G401.6 (cell line): ENCODE measurements at regions not wholly inside any gene's neighbourhood (a gene's known extent, or its start where the extent isn't known, plus 50 kb on each side); places are given as distances from the start of the nearest gene placed in this dataset.
"Not testable (repeated sequence)": the region's sequence is repeated elsewhere in the genome, so short reads cannot be mapped to it uniquely, and the experiment has no call there.

Experiments
- FAIRE-seq: peaks from 2 replicates; lab custom pipeline; 2012; peaks lifted over from hg19 to GRCh38; lab: Jason Lieb, UNC

GRCh38 chr9:11542781-11543180 is 930.0 kb upstream of the PTPRD start:
- no peak for FAIRE-seq

GRCh38 chr9:11546231-11546630 is 933.4 kb upstream of the PTPRD start:
- FAIRE-seq, result no peak

- FAIRE-seq, result no peak
Measured at GRCh38 chr9:11549311-11549794, 936.6 kb upstream of the PTPRD start.

- FAIRE-seq, result no peak
Measured at GRCh38 chr9:11551106-11551505, 938.3 kb upstream of the PTPRD start.

GRCh38 chr9:11558043-11558442 is 945.2 kb upstream of the PTPRD start:
- FAIRE-seq, result no peak

- FAIRE-seq, result no peak
Measured at GRCh38 chr9:11559001-11559776, 946.4 kb upstream of the PTPRD start.

- FAIRE-seq, result no peak
Measured at GRCh38 chr9:11577522-11577921, 964.7 kb upstream of the PTPRD start.

GRCh38 chr9:11595756-11596155 is 983.0 kb upstream of the PTPRD start:
- FAIRE-seq, result no peak

- no peak for FAIRE-seq
Measured at GRCh38 chr9:11618241-11618805, 1005.5 kb upstream of the PTPRD start.

GRCh38 chr9:11632691-11633090 is 1019.9 kb upstream of the PTPRD start:
- no peak for FAIRE-seq

GRCh38 chr9:11646831-11647230 is 1034.0 kb upstream of the PTPRD start:
- FAIRE-seq, result peak; percentile 52

- no peak for FAIRE-seq
Measured at GRCh38 chr9:11653867-11654266, 1039.3 kb upstream of the TYRP1 start.

- no peak for FAIRE-seq
Measured at GRCh38 chr9:11663913-11664312, 1029.3 kb upstream of the TYRP1 start.

- no peak for FAIRE-seq
Measured at GRCh38 chr9:11676821-11677220, 1016.4 kb upstream of the TYRP1 start.

- no peak for FAIRE-seq
Measured at GRCh38 chr9:11686733-11687132, 1006.5 kb upstream of the TYRP1 start.

- FAIRE-seq, result no peak
Measured at GRCh38 chr9:11697126-11697525, 996.1 kb upstream of the TYRP1 start.

- no peak for FAIRE-seq
Measured at GRCh38 chr9:11701706-11702105, 991.5 kb upstream of the TYRP1 start.

GRCh38 chr9:11702548-11702947 is 990.6 kb upstream of the TYRP1 start:
- no peak for FAIRE-seq

GRCh38 chr9:11704198-11704597 is 989.0 kb upstream of the TYRP1 start:
- FAIRE-seq, result not testable (repeated sequence)

- FAIRE-seq, result no peak
Measured at GRCh38 chr9:11708899-11709298, 984.3 kb upstream of the TYRP1 start.

- no peak for FAIRE-seq
Measured at GRCh38 chr9:11709567-11709966, 983.6 kb upstream of the TYRP1 start.

GRCh38 chr9:11713077-11713476 is 980.1 kb upstream of the TYRP1 start:
- FAIRE-seq, result no peak

- no peak for FAIRE-seq
Measured at GRCh38 chr9:11722957-11723356, 970.2 kb upstream of the TYRP1 start.

GRCh38 chr9:11726659-11727058 is 966.5 kb upstream of the TYRP1 start:
- FAIRE-seq, result no peak
